LNCAP (cell line): ENCODE measurements at regions not wholly inside any gene's neighbourhood (a gene's known extent, or its start where the extent isn't known, plus 50 kb on each side); places are given as distances from the start of the nearest gene placed in this dataset.

Experiments used
- TF ChIP-seq, protein P1 (sequence below): fragments of 450-650 bp; IDR thresholded peaks from 2 replicates; pipeline ENCODE4 v1.5.1; 2017; ENCODE audit warnings: mild to moderate bottlenecking

DNA sequence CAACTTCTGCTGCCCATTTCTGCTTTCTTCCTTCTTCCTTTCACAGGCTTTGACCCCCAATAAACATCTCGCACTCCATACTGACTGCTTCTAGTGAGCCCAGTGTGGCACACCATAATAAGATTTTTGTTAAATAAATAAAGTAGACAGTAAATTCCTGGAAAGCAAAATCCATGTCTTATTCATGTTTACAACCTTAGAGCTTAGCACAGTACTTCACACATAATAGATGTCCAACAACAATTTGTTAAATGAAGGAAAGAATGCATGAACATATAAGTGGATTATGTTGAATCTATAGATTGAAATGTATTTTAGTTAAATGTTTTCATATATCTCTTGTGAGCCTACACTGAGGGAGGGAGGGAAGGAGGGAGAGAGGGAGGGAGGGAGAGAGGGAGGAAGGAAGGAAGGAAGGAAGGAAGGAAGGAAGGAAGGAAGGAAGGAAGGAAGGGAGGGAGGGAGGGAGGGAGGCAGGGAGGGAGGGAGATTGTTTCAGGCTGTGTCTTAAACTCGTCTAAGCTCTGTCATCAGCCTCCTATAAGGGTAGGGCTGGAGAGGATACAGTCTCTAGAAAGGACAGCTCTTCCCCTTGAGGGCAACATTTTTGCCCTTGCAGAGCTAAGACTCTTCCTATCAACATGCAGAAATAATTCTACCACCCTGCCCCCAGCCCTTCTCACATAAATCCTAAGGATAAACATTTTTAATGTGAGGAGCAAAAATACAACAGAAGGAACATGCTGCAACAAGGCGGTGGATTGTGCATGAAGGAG lies 168.1 kb downstream of the BARX2 start:
- TF ChIP-seq, protein P1, sequence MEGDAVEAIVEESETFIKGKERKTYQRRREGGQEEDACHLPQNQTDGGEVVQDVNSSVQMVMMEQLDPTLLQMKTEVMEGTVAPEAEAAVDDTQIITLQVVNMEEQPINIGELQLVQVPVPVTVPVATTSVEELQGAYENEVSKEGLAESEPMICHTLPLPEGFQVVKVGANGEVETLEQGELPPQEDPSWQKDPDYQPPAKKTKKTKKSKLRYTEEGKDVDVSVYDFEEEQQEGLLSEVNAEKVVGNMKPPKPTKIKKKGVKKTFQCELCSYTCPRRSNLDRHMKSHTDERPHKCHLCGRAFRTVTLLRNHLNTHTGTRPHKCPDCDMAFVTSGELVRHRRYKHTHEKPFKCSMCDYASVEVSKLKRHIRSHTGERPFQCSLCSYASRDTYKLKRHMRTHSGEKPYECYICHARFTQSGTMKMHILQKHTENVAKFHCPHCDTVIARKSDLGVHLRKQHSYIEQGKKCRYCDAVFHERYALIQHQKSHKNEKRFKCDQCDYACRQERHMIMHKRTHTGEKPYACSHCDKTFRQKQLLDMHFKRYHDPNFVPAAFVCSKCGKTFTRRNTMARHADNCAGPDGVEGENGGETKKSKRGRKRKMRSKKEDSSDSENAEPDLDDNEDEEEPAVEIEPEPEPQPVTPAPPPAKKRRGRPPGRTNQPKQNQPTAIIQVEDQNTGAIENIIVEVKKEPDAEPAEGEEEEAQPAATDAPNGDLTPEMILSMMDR: no peak

DNA sequence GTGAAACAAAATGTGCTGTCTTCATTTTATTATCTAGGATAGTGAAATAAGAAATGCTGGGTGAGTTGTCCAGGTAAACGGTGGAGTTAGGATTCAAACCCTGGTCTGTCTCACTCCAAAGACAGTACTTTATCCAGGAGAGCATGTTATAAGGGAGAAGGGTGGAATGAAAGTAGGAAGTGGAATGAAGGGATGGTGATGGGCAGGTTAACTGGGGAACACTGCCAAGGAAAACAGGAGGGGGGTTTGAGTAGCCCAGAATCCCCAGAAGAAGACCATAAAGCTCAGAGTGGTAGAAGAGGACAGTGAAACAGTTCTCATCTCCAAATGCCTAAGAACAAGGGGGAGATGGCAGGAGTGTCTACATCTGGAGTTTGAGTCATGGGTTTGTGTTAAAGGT lies 169.0 kb downstream of the BARX2 start:
- TF ChIP-seq, protein P1: no peak

DNA sequence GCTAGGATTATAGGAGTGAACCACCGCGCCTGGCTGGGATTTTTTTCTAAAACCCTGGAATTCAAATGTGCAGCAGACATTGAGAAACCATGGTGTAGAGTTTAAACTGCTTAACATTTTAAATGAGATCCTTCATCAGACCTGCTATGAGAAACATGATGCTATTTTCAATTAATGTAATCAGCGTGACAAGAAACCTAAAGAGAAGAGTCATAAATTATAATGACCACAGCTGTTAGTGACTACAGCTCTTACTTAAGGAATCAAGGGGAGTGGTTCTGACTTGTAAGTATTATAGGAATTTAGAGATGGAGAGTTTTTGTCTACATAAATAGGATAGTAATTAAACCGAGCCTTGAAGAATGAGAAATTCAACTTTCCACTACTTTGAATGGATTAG lies 170.6 kb downstream of the BARX2 start:
- TF ChIP-seq, protein P1: no peak

DNA sequence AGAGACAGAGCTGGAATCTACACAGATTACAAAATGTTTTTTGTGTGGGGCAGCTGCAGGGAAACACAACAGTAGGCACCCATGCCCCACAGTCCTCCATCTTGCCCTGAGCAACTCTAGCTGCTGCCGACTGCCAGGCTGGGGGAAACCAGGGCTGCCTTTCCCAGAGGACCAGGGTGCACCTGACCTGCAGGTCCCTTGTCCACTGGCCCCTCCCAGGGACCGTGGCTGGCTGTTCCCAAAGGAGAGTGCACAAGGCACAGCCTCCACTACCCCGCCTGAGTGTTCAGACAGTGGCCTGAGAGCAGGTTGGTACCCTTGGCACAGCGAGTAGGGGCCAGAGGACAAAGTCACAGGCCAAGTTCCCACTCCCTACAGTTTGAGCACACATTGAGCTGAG lies 181.8 kb downstream of the BARX2 start:
- TF ChIP-seq, protein P1: no peak

DNA sequence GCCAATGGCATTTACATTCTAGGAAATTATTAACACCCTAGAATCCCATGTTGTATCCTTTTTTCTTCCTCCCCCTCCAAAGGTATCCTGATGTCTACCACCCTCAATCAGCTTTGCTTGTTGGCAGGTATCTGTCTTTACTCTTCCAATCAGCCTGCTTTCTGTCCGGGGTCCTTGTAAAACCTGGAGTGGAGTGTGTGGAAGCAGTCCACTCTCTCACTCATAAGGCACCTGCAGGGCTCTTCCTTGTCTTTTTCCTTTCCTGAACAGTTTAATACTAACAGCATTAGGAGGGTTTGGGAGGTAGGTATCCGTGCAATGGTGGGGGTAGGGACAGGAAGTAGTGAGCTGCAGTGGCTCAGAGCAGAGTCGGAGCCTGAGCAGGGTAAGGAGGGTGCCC lies 193.4 kb downstream of the BARX2 start:
- TF ChIP-seq, protein P1: no peak

DNA sequence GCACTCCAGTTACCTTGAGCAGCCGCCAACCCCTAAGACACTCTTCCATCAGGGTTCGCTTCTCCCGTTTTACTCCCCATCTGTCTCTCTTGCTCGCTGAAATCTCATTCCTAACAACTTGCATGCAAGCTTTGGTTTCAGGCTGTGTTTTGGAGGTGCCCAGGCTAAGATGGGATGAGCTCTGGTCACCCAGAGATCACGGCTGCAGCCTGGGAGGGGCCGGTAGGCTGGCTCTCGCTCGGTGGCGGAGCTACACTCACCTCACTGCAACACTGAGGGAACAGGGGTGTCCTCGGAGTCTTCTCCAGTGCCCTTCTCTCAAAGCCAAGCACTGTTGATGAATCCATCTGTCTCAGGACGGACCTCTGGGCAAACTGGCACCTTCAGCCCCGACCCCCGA lies 197.5 kb downstream of the BARX2 start:
- TF ChIP-seq, protein P1: no peak

DNA sequence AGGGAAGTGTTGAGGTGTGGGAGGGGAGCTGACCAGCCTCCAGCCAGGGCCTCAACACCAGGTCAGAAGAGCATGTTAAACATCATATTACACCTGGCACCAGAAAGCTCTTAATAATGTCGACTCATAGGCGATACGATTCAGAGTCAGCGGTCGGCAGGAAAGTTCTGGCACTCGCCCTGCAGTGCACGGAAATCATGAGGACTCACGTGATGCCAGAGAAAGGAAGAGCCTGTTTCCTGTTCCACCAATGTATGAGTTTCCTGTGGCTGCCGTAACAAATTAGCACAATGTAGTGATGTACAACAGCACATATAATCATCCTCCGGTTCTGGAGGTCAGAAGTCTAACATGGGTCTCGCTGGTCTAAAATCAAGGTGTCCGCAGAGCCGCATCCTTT lies 198.8 kb downstream of the BARX2 start:
- TF ChIP-seq, protein P1: no peak

DNA sequence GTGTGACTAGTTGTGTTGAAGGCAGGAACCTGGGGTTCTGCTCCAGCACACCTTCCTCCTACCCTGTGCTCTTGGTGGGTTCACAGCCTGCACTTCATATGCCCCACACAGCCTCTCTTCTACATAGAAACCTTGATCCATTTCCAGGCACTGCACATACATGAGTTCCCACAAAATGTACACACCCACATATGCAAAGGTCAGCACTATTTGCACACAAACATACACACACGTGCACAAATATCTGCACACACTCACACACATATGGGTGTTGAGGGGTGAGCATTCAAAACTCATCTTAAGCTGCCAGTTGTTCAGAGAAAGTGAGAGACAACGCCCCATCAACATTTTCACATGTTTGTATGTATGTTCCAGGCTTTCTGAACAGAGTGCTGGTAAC lies 201.0 kb downstream of the BARX2 start:
- TF ChIP-seq, protein P1: no peak
